SK-MEL-5 (cell line): ENCODE measurements at regions not wholly inside any gene's neighbourhood (a gene's known extent, or its start where the extent isn't known, plus 50 kb on each side); places are given as distances from the start of the nearest gene placed in this dataset.
A peak's percentile ranks its signal among the peaks of the same experiment; 100 is the strongest.

ENCODE experiments used
- DNase-seq: peaks from one replicate; pipeline ENCODE4 v3.0.0-alpha.2; 2016; ENCODE audit warnings: low read depth, low spot score
- in situ Hi-C: cut with HindIII; loops from 2 replicates; pipeline ENCODE4 v1.10.0; 2016; ENCODE audit warnings: low sequenced_read_pairs, high pct_unique_total_duplicates, low pct_unique_long_range_greater_than_20kb

DNA sequence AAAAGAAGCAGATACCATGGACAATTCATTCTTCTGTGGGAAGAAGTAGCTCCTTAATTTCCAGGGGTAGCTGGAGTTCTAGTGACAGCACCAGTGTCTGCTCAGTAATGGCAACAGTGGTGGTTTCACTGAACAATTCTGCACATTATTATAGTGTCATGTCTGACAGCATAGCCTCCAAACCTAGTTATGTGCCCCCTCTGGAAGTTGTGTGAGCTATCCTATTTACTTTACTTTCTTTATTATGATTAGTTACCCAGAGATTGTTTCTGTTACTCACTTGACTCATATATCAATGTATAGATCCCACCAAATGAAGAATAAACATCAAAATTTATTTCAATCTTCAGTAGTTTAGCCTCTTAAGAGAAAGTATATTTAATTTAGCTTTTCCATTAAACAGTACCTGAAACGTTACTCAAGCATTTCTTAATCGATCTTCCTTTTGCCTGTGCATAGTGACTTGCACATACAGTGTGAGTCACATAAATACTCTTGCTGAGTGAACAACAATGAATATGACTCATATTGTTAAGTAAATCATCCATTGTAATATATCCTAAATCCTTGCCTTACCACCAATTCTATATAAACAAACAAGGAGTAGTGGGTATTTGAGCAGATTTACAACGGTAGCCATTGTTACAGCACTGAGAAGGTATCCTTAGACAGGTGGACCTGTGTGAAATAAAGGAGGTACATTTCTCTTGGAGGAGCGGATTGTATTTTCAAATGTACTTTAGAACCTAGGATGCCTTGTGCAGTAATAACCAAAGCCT lies 534.7 kb downstream of the ANKRD50 start:
- no peak for DNase-seq
- in situ Hi-C loops, result no loop called here

DNA sequence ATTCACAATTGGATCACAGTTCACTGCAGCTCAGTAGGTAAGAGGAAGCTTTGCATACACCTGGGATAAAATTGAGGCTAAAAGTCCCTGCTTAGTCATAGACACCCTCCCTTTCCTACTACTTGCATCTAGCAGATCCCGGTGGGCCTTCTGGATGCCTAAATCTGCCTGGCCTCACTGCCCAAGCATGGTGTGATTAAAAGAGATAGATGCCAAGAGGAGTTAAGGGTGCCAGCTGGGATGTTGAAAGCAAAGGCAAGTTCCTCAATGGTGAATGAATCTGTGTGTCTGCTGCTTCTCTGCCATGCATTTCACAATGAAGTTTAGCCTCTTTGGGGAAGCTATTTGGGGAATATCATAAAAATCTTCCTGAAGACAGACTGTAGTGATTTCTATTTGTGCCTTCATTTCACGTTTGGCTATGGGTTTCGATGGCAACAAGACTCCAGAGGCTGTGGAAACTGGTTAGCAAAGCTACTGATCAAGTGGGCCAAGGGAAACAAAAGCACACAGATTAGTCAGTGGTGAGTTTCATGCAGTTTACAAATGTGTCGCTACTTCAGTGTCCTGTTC lies 534.0 kb downstream of the ANKRD50 start:
- no peak for DNase-seq
- in situ Hi-C loops, result no loop called here

DNA sequence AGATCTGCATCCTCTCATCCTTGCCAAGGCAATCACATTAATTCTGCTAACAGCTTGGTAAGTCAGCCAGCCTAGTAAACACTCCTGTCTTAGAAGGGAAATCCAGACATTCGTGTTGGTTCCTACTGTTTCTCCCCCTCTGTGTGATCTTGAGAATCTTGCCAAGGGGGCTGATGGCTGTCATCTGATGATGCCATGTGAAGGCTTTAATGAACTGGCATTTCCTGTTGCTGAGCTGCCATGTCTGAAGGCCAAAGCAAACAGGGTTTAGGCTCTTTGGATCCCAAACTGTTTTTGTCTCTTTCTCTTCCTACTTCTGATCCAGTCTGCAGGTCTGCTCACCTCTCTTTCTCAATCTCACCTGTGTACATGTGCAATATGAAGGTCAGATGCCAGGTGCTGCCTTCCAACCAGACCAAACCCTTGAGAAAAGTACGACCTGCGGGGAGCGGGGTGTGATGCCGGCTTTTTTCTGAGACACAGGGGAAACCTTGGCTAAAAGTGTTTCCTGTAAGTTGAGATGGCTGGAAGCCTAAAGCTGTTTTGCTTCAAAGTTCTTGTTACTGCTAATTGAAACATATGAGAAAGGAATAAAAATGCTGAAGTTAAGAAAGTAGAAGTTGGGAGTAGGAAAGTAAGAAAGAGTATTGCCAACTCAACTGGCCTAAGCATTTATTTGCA lies 532.9 kb downstream of the ANKRD50 start:
- DNase-seq, result no peak
- in situ Hi-C loops, result no loop called here

- in situ Hi-C loops, result no loop called here
Observed at GRCh38 chr4:124181039-124181438, 531.5 kb downstream of the ANKRD50 start.

GRCh38 chr4:124183231-124183630 lies 529.3 kb downstream of the ANKRD50 start:
- in situ Hi-C loops, result no loop called here

More at GRCh38 chr4:124181039-124181438, 531.5 kb downstream of the ANKRD50 start:
- no peak for DNase-seq

DNA sequence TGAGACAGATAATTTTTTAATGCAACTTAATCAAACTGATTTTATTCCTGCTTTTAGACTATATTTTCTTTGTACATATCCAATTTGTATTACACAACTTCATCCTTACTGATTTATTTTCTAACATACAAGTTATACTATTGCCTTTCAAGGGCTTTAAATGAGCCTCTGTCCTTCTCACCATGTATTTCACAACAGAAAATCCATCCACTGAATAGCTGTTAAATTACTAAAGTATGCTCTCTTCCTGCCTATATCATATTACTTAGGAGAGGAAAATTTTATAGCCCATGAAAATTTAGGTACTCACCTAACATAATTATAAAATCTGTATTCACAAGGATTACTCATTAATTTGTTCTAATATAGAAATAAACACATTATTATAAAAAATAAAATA lies 528.6 kb downstream of the ANKRD50 start:
- in situ Hi-C loops, result no loop called here
- DNase-seq, result no peak

More at GRCh38 chr4:124183231-124183630, 529.3 kb downstream of the ANKRD50 start:
- DNase-seq, result no peak

DNA sequence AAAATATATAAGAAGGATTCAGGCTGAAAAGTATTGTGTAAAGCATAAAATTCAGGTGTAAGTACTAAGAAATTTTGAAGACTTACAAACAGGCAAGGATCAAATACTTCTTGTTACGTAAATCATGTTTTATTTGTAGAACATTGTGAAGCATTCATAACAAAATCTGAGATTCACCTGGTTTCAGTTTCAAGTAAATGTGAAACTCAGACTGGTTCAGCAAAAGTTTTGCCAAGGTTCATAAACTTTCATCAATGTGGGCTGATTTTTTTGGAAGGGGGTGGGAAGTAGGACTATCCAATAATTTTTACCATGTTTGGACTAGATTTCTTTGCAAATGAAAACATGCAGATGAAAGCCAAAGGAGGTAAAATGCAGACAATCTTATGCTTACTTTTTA lies 527.7 kb downstream of the ANKRD50 start:
- in situ Hi-C loops, result no loop called here
- DNase-seq, result no peak

GRCh38 chr4:124188595-124188994 lies 523.9 kb downstream of the ANKRD50 start:
- in situ Hi-C loops, result no loop called here

DNA sequence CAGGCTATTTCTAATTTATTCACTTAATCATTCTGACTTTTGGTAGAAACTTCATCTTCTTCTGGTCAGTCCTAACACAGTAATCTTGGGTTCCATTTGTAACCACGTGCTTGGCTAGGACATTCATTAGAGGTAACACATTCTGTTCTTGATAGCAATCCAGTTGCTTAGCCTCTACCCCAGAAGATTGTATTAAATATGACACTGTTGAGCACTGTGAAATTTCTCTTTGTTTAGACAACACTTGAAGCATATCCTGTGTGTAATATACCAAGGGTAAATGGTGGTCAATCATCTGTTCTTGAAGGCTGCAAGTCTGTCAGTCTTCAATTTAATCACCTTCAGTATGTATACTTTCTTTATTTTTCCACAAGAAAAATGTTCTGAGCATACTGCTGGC lies 523.0 kb downstream of the ANKRD50 start:
- in situ Hi-C loops, result no loop called here
- DNase-seq, result no peak

More at GRCh38 chr4:124188595-124188994, 523.9 kb downstream of the ANKRD50 start:
- DNase-seq, result peak; percentile 51

- no peak for DNase-seq
- in situ Hi-C loops, result no loop called here
Observed at GRCh38 chr4:124191329-124191728, 521.2 kb downstream of the ANKRD50 start.

DNA sequence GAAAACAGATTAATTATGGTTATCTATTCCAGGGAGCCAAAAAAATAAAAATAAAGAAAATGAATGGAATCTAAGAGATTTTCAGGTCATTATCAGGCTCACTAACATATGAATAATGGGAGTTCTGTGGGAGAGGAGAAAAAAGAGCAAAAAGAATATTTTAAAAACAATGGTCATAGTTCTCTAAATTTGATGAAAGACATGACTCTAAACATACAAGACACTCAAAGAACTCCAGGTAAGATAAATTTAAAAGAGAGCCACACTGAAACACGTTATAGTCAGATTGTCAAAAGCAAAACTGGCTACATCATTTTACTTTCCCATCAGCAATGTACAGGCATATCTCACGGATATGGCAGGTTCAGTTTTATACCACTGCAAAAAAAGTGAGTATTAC lies 520.0 kb downstream of the ANKRD50 start:
- in situ Hi-C loops, result no loop called here

DNA sequence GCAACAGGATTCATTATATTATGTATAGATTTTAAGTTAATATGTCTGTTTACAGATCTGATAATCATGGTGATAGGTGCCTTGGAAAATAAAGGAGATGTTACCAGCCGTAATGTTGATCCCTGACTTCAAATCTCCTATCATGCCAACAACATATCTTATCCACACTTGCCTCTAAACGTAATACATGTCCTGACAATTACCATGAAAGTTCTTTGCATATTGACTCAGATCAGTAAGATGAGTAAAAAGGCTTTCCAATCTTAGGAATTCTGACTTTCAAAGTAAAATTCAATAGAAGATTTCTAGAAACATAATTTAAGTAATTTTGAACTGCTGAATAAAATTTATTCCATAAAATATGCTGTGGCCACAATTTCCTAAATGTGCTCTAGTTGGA lies 513.3 kb downstream of the ANKRD50 start:
- no peak for DNase-seq
- in situ Hi-C loops, result no loop called here

More for the DNA sequence above, 520.0 kb downstream of the ANKRD50 start:
- no peak for DNase-seq

DNA sequence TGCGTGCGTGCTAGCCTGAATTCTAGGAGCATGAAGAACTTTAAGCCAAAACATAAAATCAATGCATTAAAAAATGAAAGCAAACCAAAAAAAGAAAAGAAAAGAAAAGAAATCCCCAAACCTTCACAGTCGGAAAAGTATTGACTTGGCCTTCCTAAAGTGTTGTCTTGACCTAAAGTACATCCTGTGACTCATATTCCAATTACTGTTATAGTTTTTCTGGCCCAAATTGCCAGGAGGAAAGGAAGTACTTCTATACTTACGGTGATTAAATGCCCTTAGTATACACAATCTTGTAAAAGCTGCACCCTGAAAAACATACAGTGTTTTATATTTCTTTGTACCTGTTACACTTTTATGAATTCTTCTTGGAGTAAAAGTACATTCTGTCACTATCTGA lies 512.8 kb downstream of the ANKRD50 start:
- in situ Hi-C loops, result no loop called here
- DNase-seq, result no peak

DNA sequence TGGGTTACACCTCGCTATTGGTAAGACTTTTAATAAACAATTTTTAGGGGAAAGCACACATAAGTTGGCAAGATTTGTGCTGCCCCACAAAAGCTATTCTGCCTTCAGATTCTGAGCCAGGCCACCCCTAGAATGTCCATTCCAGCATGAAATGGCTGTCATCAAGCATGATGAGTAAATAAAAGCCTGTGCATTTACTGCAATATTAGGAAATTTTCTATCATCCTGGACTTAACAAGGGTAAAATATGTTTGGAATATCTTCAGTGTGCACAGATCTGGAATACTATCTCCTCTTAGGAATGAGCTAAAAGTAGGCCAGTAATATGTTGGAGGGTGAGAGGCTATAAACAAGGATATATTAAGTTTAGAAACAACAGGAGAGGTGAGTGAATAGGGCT lies 510.9 kb downstream of the ANKRD50 start:
- in situ Hi-C loops, result no loop called here
- no peak for DNase-seq

GRCh38 chr4:124202099-124202498 lies 510.4 kb downstream of the ANKRD50 start:
- DNase-seq, result peak; percentile 6
- in situ Hi-C loops, result no loop called here

DNA sequence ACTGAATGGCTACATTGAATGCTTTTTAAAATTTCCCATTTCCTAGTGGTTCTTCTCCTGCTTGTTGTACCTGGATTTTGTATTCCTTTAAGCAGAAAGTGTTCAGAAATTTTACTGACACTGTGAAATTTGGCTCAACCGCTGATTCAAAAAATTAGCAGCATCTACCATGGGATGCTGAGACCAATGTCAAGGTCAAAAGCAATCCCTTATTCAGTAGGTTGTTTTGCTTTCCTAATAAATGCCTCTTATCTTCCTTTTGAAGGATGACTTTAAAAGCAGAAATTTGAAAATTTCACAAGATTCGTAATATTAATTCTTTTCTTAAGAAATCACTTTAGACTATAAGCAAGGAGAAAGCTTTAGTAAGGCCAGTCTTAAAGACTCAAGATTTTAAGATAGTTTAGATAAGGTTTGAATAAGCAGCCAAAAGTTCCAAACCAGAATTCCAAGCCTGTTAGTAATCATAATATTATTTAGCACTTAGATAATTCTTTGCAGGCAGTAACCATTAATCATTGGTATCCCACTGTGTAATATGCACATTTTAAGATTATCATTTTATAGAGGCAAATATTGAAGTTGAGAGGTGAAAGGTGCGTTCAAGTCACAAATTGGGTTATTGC lies 508.8 kb downstream of the ANKRD50 start:
- no peak for DNase-seq
- in situ Hi-C loops, result no loop called here

DNA sequence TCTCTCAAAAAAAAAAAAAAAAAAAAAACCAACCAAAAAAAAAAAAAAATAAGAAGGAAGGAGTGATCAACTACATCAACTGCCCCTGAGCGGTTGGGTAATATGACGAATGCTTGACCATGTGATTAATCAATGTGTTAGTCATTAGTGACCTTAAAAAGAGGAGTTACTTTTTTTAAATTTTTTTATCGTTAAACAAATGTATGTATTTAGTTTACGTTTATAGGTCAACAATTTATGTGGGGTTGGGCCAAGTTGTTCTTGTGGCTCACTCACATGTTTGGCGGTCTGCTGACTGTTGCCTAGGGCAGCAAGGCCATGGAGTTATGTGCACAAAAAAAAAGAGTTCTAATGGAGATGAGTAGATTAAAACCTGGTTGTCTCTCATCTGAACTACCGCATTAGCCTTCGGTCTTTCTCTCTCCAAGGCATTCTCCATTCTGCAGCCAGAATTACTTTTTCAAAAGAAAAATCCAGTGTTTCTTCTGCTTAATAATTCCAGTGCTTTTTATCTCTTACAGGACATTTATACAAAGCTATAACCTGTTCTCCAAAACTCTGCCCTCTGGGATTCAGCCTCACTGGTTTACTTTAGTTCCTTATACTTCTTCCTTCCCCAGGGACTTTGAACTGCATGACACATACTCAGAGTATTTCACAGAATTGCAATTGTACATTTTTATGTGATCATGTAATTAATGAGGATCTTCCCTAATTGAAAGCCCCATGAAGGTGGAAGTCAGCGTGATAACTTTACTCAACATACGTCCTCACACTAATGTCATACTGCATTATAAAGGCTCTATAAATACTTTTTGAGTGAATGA lies 505.5 kb downstream of the ANKRD50 start:
- peak; percentile 80 for DNase-seq
- in situ Hi-C loops, result no loop called here

GRCh38 chr4:124209211-124209610 lies 503.3 kb downstream of the ANKRD50 start:
- DNase-seq, result no peak
- in situ Hi-C loops, result no loop called here
